Thyroid gland (tissue), 4 donors: ENCODE measurements at regions not wholly inside any gene's neighbourhood (a gene's known extent, or its start where the extent isn't known, plus 50 kb on each side); places are given as distances from the start of the nearest gene placed in this dataset.

Experiments
- CTCF ChIP-seq, 6 experiments: fragments of 200-600 bp in 3 of 6; fragments of 450-650 bp in 3 of 6; sonication (generic) in 3 of 6; IDR thresholded peaks; one replicate each; pipeline ENCODE4 v1.5.1; 2016 to 2019; ENCODE audit warnings: antibody characterized with exemption in 6 of 6, mild to moderate bottlenecking in 2 of 6, inconsistent platforms in 1 of 6, moderate library complexity in 1 of 6
- POLR2A ChIP-seq, 2 donors: fragments of 450-650 bp; IDR thresholded peaks; one replicate each; pipeline ENCODE4 v1.6.1; 2017; ENCODE audit warnings: antibody characterized with exemption in 2 of 2, mild to moderate bottlenecking in 2 of 2, moderate library complexity in 1 of 2

GRCh38 chr1:63116016-63116415, 206.4 kb upstream of the FOXD3 start:
- TF ChIP-seq POLR2A (IDR thresholded peaks at IDR 0.05) (no peak), CTCF (IDR thresholded peaks at IDR 0.05) (no peak)
